ENCODE measurements at regions not wholly inside any gene's neighbourhood (a gene's known extent, or its start where the extent isn't known, plus 50 kb on each side); places are given as distances from the start of the nearest gene placed in this dataset.
"Not testable (repeated sequence)": the region's sequence is repeated elsewhere in the genome, so short reads cannot be mapped to it uniquely, and the experiment has no call there.

DNA sequence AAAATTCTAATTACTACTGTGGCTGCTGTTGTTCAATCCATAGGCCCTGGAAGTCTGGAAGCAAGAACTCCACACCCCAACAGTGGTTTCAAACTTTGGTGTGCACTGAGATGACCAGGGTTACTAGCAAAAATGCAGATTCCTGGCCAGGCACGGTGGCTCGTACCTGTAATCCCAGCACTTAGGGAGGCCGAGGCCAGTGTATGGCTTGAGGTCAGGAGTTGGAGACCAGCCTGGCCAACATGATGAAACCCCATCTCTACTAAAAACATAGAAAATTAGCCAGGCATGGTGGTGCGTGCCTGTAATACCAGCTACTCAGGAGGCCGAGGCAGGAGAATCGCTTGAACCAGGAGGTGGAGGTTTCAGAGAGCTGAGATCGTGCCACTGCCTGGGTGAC, 172.2 kb downstream of the OR4M2 start:
- TF ChIP-seq, protein P1, sequence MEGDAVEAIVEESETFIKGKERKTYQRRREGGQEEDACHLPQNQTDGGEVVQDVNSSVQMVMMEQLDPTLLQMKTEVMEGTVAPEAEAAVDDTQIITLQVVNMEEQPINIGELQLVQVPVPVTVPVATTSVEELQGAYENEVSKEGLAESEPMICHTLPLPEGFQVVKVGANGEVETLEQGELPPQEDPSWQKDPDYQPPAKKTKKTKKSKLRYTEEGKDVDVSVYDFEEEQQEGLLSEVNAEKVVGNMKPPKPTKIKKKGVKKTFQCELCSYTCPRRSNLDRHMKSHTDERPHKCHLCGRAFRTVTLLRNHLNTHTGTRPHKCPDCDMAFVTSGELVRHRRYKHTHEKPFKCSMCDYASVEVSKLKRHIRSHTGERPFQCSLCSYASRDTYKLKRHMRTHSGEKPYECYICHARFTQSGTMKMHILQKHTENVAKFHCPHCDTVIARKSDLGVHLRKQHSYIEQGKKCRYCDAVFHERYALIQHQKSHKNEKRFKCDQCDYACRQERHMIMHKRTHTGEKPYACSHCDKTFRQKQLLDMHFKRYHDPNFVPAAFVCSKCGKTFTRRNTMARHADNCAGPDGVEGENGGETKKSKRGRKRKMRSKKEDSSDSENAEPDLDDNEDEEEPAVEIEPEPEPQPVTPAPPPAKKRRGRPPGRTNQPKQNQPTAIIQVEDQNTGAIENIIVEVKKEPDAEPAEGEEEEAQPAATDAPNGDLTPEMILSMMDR (IDR thresholded peaks at IDR 0.05; ENCODE audit: low read length) = not testable (repeated sequence)
- not testable (repeated sequence) for TF ChIP-seq EZH2 (optimal IDR thresholded peaks at IDR 0.05; ENCODE audit: low read depth, low read length)

Data from MM.1S (cell line).